Myocyte (in vitro differentiated cells): ENCODE measurements at regions not wholly inside any gene's neighbourhood (a gene's known extent, or its start where the extent isn't known, plus 50 kb on each side); places are given as distances from the start of the nearest gene placed in this dataset.
A peak's percentile ranks its signal among the peaks of the same experiment; 100 is the strongest.
"Not testable (repeated sequence)": the region's sequence is repeated elsewhere in the genome, so short reads cannot be mapped to it uniquely, and the experiment has no call there.

Source experiments
- DNase-seq: peaks from one replicate; pipeline ENCODE4 v3.0.0-alpha.2; 2012; ENCODE audit warnings: low read depth

- no peak for DNase-seq
These were observed 222.3 kb upstream of the SMLR1 start for GRCh38 chr6:130604841-130605399.

GRCh38 chr6:130610303-130610702 lies 216.9 kb upstream of the SMLR1 start:
- DNase-seq = no peak

- no peak for DNase-seq
These were observed 215.8 kb upstream of the SMLR1 start for GRCh38 chr6:130611366-130611765.

GRCh38 chr6:130613176-130613575 lies 214.0 kb upstream of the SMLR1 start:
- DNase-seq = no peak

DNA sequence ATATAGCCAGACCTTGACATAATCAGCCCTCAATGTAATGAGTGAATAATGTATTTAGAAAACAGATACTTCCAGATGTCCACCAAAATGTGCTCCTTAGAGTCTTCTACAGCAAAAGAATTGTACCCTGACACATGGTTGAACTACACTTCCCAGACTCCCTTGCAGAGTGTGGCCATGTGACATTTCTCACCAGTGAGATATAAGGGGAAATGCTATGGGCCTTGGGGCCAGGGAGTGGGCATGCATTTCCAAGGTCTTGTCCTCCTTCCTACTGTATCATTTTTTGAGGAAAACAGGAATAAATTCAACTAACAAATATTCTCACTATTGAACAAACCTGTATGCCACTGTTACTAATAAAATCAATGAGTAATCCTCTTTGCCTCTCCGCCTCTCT lies 211.4 kb upstream of the SMLR1 start:
- no peak for DNase-seq

GRCh38 chr6:130617658-130618057 lies 209.5 kb upstream of the SMLR1 start:
- no peak for DNase-seq

GRCh38 chr6:130618806-130619205 lies 208.4 kb upstream of the SMLR1 start:
- DNase-seq = not testable (repeated sequence)

DNA sequence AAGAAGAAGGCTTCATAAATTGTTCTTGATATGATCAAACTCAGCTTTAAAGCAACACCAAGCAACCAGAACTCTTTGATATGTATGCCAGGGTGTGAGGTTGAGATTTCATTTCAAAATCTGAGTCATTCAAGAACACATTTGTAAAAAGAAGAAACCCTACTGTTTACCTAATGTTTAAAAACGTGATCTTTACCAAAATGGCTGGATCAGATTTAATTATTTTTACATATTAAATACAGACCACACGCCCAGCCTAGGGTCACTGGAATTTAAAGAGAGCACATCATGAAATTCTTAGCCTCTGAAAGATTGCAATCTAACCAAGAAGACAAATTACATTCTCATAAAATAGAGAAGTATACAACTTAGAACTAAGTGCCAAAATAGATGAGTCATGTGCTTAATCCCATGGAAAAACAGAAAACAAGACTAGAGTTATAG lies 206.8 kb upstream of the SMLR1 start:
- DNase-seq = no peak

DNA sequence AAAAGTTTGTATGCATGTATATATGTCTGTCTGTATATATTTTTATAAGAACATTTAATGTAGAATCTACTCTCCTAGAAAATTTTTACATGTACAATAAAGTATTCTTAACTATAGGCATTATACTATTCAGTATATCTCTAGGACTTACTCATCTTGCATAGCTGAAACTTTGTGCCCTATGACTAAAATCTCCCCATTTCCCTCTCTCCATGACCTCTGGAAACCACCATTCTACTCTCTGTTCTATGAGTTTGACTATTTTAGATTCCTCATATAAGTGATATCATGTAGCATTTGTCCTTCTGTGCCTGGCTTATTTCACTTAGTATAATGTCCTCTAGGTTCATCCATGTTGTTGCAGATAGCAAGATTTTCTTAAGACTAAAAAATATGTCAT lies 205.1 kb upstream of the SMLR1 start:
- DNase-seq = no peak

- DNase-seq = no peak
These were observed 203.2 kb upstream of the SMLR1 start for GRCh38 chr6:130624046-130624445.

- DNase-seq = peak; percentile 67
These were observed 201.2 kb upstream of the SMLR1 start for GRCh38 chr6:130625825-130626527.

DNA sequence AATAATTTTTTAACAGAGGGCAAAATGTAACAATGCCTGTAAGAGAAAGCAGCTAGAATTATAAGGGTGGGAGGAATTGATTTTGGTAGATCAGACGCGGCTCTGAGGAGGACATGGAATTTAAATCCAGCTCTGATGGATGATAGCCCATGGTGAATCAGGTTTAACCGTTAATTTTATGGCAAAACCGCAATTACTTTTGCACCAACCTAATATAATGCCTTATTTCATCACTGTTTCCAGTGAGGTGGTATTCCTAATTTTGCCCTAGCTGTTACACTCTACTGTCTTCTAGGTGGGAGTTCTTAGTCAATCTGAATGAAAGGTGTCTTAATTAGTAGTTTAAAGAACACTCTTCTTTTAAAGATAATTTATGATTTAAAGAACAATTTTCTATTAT lies 198.3 kb upstream of the SMLR1 start:
- no peak for DNase-seq

GRCh38 chr6:130629640-130630039 lies 197.6 kb upstream of the SMLR1 start:
- DNase-seq = no peak

DNA sequence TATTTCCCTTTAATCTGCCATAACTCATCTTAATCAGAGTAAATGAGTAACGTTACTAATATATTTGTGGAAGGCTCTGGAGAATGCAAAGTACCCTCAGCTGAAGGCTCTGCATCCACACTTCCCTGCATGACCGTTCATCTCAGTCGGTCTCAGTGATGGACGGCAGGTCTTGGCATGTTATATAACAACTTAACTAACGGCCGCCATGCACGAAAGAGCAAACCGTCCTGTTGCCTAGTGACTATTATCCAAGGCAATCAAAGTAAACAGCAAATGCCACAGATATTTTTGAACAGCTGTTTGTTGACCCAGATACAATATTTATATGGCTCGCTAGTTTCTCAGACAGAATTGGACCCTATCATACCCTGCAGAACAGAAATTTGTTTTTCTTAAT lies 194.9 kb upstream of the SMLR1 start:
- DNase-seq = peak; percentile 68

DNA sequence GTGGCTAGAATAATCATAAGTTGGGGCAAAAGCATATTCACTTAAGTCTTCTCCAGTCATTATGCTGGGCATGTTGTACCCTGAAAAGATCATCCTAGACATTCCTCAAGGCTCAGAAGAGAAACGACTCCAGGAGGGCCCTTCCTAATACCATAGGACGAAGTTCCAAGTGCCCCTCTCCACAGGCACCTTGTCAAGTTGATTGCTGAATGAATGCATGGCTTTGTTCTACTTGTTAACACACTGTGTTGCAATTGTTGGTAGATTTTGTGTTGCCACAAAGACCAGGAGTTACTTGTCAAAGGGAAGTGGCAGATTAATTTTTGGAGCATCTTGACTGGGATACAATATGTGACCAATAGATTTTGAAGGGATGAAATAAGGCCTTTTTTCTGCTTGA lies 194.3 kb upstream of the SMLR1 start:
- DNase-seq = no peak

DNA sequence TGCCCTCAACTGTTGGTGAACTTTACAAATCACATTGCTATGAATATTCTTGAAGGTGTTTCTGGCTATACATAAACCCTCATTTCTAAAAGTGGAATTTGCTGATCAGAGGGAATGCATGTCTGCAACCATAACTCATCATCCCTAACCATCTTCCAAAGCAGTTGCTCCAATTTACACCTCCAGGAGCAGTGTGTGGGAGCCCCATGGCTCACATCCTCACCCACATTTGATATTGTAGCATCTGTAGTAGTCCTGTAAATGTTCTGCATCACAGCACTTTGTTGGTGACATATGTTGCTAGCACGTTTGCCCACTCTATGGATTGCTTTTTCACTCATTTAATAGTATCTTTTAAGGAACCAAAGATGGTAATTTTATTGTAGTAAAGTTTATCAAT lies 183.8 kb upstream of the SMLR1 start:
- DNase-seq = no peak

GRCh38 chr6:130644175-130644574 lies 183.0 kb upstream of the SMLR1 start:
- no peak for DNase-seq

GRCh38 chr6:130644769-130645168 lies 182.4 kb upstream of the SMLR1 start:
- DNase-seq = not testable (repeated sequence)

DNA sequence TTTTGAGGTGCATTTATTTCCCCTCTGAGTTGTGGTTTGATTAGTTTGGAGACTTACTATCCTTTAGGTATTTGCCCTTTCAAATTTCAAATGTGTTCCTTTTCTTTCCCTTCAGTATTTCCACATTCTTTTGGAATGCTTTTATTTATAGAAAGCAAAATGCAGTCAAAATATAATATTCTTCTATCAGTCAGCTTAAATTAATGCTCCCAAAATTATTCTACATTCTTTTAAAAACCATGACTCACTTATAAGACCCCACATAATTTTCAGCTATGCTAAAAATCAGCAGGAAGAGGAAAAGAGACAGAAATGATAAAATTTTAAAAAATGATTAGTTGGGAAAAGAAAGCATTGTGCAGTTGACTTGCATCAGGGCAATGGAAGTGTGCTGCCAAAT lies 180.0 kb upstream of the SMLR1 start:
- DNase-seq = no peak

DNA sequence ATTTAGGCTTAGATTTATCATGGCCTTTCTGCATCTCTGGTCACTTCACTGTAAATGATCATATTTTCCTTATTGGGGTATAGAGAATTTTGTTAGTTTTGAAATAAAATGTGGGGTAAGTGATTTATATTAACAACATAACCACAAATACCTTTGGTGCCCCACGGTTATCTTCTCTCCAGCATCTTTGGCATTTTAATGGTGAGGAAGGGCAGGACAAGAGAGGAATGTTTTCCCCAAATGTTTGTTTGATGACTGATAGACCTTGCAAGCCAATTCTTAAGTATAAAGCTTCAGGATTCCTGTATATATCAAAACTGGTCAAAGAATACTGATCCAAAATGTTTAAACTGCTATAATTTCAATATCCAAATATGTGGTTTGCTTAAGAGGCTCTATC lies 171.6 kb upstream of the SMLR1 start:
- no peak for DNase-seq

DNA sequence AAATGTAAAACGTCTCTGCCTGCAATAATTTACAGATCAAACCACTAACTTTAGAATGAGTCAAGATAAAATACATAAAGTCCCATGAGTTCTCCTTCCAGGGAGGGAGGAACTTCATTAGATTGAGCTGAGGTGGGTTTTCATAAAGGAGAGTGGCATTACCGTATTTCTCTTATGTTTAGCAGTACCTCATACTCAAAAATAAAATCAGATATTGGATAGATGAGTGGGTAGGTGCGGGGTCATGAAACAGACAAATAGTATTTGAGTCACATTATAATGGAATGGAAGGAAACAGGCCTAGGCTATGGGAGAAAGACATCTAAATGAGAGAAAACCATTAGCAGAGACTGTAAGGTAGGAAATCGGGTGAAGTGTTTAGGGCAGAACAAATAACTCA lies 166.1 kb upstream of the SMLR1 start:
- DNase-seq = no peak

DNA sequence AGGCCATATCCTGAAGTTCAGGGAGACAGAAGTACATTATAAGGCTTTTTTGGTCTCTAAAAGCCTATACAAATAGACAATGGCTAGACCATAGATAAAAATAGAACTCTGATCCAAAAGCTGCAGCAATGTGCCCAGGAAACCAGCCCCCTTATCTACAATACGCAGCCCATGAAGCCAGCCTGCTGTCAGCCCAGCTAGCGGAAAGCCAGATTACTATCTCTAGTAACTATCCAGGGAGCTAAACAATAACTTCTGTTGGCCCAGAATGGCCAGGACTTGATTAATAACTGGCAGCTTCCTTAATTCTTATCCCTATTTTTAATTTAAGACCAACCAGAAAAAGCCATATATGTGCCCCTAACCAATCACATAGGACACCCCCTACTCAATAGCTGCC lies 160.4 kb upstream of the SMLR1 start:
- DNase-seq = no peak

- peak; percentile 25 for DNase-seq
These were observed 157.1 kb upstream of the SMLR1 start for GRCh38 chr6:130670142-130670541.
